ENCODE measurements at regions not wholly inside any gene's neighbourhood (a gene's known extent, or its start where the extent isn't known, plus 50 kb on each side); places are given as distances from the start of the nearest gene placed in this dataset.

GRCh38 chr14:66078006-66078405 lies 408.2 kb upstream of the CCDC196 start:
- Histone ChIP-seq H3K27ac (ENCODE audit: low read depth in 1 of 3, low read length in 2 of 3) (no peak overlapping the region), H3K4me3 (ENCODE audit: low read depth in 1 of 3, low read length in 3 of 3) (no peak overlapping the region), H3K27me3 (ENCODE audit: control insufficient read depth in 3 of 3, insufficient read depth in 3 of 3, low read length in 3 of 3) (no peaks in the 10 kb centered on the region), H3K36me3 (ENCODE audit: control insufficient read depth in 3 of 3, insufficient read depth in 2 of 3, low read depth in 1 of 3, low read length in 3 of 3) (no peaks in the 10 kb centered on the region), H3K9me3 (ENCODE audit: control insufficient read depth in 2 of 2, insufficient read depth in 1 of 2, low read depth in 1 of 2, low read length in 1 of 2) (no peaks in the 10 kb centered on the region), H3K4me1 (ENCODE audit: control insufficient read depth in 3 of 3, insufficient read depth in 2 of 3, low read depth in 1 of 3, low read length in 2 of 3) (no peaks in the 10 kb centered on the region)
- no peak for DNase-seq
- FAIRE-seq: no peak
- 65 to 79% (median 70%) methylated on average over 5 of the region's 5 CpGs for WGBS, 3 donors

- 49 to 81% (median 68%) methylated on average over 6 of the region's 6 CpGs for WGBS, 3 donors
- Histone ChIP-seq H3K36me3 (ENCODE audit: control insufficient read depth in 3 of 3, insufficient read depth in 2 of 3, low read depth in 1 of 3, low read length in 3 of 3) (no peaks in the 10 kb centered on the region), H3K4me1 (ENCODE audit: control insufficient read depth in 3 of 3, insufficient read depth in 2 of 3, low read depth in 1 of 3, low read length in 2 of 3) (peaks cover 0 to 1% (median 0%) of the 10 kb centered on the region in 3 donors), H3K4me3 (ENCODE audit: low read depth in 1 of 3, low read length in 3 of 3) (no peak overlapping the region), H3K27ac (ENCODE audit: low read depth in 1 of 3, low read length in 2 of 3) (no peak overlapping the region), H3K9me3 (ENCODE audit: control insufficient read depth in 2 of 2, insufficient read depth in 1 of 2, low read depth in 1 of 2, low read length in 1 of 2) (no peaks in the 10 kb centered on the region), H3K27me3 (ENCODE audit: control insufficient read depth in 3 of 3, insufficient read depth in 3 of 3, low read length in 3 of 3) (no peaks in the 10 kb centered on the region)
- FAIRE-seq (no peak), DNase-seq (peak in 1 of 2 donors; percentile 9)
Measured at GRCh38 chr14:66081594-66082376, 404.4 kb upstream of the CCDC196 start.

- Histone ChIP-seq H3K27ac (ENCODE audit: low read depth in 1 of 3, low read length in 2 of 3) (no peak overlapping the region), H3K4me1 (ENCODE audit: control insufficient read depth in 3 of 3, insufficient read depth in 2 of 3, low read depth in 1 of 3, low read length in 2 of 3) (peaks cover 0 to 1% (median 0%) of the 10 kb centered on the region in 3 donors), H3K4me3 (ENCODE audit: low read depth in 1 of 3, low read length in 3 of 3) (no peak overlapping the region), H3K9me3 (ENCODE audit: control insufficient read depth in 2 of 2, insufficient read depth in 1 of 2, low read depth in 1 of 2, low read length in 1 of 2) (no peaks in the 10 kb centered on the region), H3K36me3 (ENCODE audit: control insufficient read depth in 3 of 3, insufficient read depth in 2 of 3, low read depth in 1 of 3, low read length in 3 of 3) (no peaks in the 10 kb centered on the region), H3K27me3 (ENCODE audit: control insufficient read depth in 3 of 3, insufficient read depth in 3 of 3, low read length in 3 of 3) (no peaks in the 10 kb centered on the region)
- DNase-seq (no peak), FAIRE-seq (no peak)
- 55 to 75% (median 69%) methylated on average over 4 of the region's 4 CpGs for WGBS, 3 donors
Measured at GRCh38 chr14:66085224-66085623, 400.9 kb upstream of the CCDC196 start.

GRCh38 chr14:66085665-66086064 lies 400.5 kb upstream of the CCDC196 start:
- WGBS, 3 donors: 31 to 74% (median 52%) methylated on average over 8 of the region's 8 CpGs
- no peak for FAIRE-seq
- no peaks in the 10 kb centered on the region for H3K9me3 ChIP-seq (ENCODE audit: control insufficient read depth in 2 of 2, insufficient read depth in 1 of 2, low read depth in 1 of 2, low read length in 1 of 2)

GRCh38 chr14:66087231-66087630 lies 398.9 kb upstream of the CCDC196 start:
- no peak for FAIRE-seq
- no peaks in the 10 kb centered on the region for H3K27me3 ChIP-seq (ENCODE audit: control insufficient read depth in 3 of 3, insufficient read depth in 3 of 3, low read length in 3 of 3)
- DNase-seq: no peak
- peaks cover 0 to 1% (median 0%) of the 10 kb centered on the region in 3 donors for H3K4me1 ChIP-seq (ENCODE audit: control insufficient read depth in 3 of 3, insufficient read depth in 2 of 3, low read depth in 1 of 3, low read length in 2 of 3)
- H3K27ac ChIP-seq (ENCODE audit: low read depth in 1 of 3, low read length in 2 of 3): no peak overlapping the region
- 48 to 71% (median 57%) methylated on average over 4 of the region's 4 CpGs for WGBS, 3 donors
- no peaks in the 10 kb centered on the region for H3K36me3 ChIP-seq (ENCODE audit: control insufficient read depth in 3 of 3, insufficient read depth in 2 of 3, low read depth in 1 of 3, low read length in 3 of 3)
- no peaks in the 10 kb centered on the region for H3K9me3 ChIP-seq (ENCODE audit: control insufficient read depth in 2 of 2, insufficient read depth in 1 of 2, low read depth in 1 of 2, low read length in 1 of 2)
- H3K4me3 ChIP-seq (ENCODE audit: low read depth in 1 of 3, low read length in 3 of 3): no peak overlapping the region

More at GRCh38 chr14:66085665-66086064, 400.5 kb upstream of the CCDC196 start:
- DNase-seq: peak in 1 of 2 donors; percentile 7
- H3K27me3 ChIP-seq (ENCODE audit: control insufficient read depth in 3 of 3, insufficient read depth in 3 of 3, low read length in 3 of 3): no peaks in the 10 kb centered on the region
- peaks cover 0 to 1% (median 0%) of the 10 kb centered on the region in 3 donors for H3K4me1 ChIP-seq (ENCODE audit: control insufficient read depth in 3 of 3, insufficient read depth in 2 of 3, low read depth in 1 of 3, low read length in 2 of 3)
- H3K36me3 ChIP-seq (ENCODE audit: control insufficient read depth in 3 of 3, insufficient read depth in 2 of 3, low read depth in 1 of 3, low read length in 3 of 3): no peaks in the 10 kb centered on the region
- H3K27ac ChIP-seq (ENCODE audit: low read depth in 1 of 3, low read length in 2 of 3): no peak overlapping the region
- no peak overlapping the region for H3K4me3 ChIP-seq (ENCODE audit: low read depth in 1 of 3, low read length in 3 of 3)

- FAIRE-seq (no peak), DNase-seq (no peak)
- H3K4me1 ChIP-seq (ENCODE audit: control insufficient read depth in 3 of 3, insufficient read depth in 2 of 3, low read depth in 1 of 3, low read length in 2 of 3): peaks cover 0 to 1% (median 0%) of the 10 kb centered on the region in 3 donors
- 62 to 69% (median 65%) methylated on average over 3 of the region's 3 CpGs for WGBS, 3 donors
- no peak overlapping the region for H3K27ac ChIP-seq (ENCODE audit: low read depth in 1 of 3, low read length in 2 of 3)
- no peaks in the 10 kb centered on the region for H3K27me3 ChIP-seq (ENCODE audit: control insufficient read depth in 3 of 3, insufficient read depth in 3 of 3, low read length in 3 of 3)
- H3K36me3 ChIP-seq (ENCODE audit: control insufficient read depth in 3 of 3, insufficient read depth in 2 of 3, low read depth in 1 of 3, low read length in 3 of 3): no peaks in the 10 kb centered on the region
- no peak overlapping the region for H3K4me3 ChIP-seq (ENCODE audit: low read depth in 1 of 3, low read length in 3 of 3)
- peaks cover 0 to 4% of the 10 kb centered on the region in 2 donors for H3K9me3 ChIP-seq (ENCODE audit: control insufficient read depth in 2 of 2, insufficient read depth in 1 of 2, low read depth in 1 of 2, low read length in 1 of 2)
Measured at GRCh38 chr14:66088656-66089055, 397.5 kb upstream of the CCDC196 start.

GRCh38 chr14:66092206-66092605 lies 394.0 kb upstream of the CCDC196 start:
- Histone ChIP-seq H3K27me3 (ENCODE audit: control insufficient read depth in 3 of 3, insufficient read depth in 3 of 3, low read length in 3 of 3) (no peaks in the 10 kb centered on the region), H3K4me3 (ENCODE audit: low read depth in 1 of 3, low read length in 3 of 3) (no peak overlapping the region), H3K9me3 (ENCODE audit: control insufficient read depth in 2 of 2, insufficient read depth in 1 of 2, low read depth in 1 of 2, low read length in 1 of 2) (peaks cover 0 to 4% of the 10 kb centered on the region in 2 donors), H3K27ac (ENCODE audit: low read depth in 1 of 3, low read length in 2 of 3) (no peak overlapping the region), H3K4me1 (ENCODE audit: control insufficient read depth in 3 of 3, insufficient read depth in 2 of 3, low read depth in 1 of 3, low read length in 2 of 3) (no peaks in the 10 kb centered on the region), H3K36me3 (ENCODE audit: control insufficient read depth in 3 of 3, insufficient read depth in 2 of 3, low read depth in 1 of 3, low read length in 3 of 3) (no peaks in the 10 kb centered on the region)
- WGBS, 3 donors: 87 to 100% (median 89%) methylated on average over 1 of the region's 1 CpG
- DNase-seq (no peak), FAIRE-seq (no peak)

- DNase-seq (no peak), FAIRE-seq (no peak)
- no peaks in the 10 kb centered on the region for H3K27me3 ChIP-seq (ENCODE audit: control insufficient read depth in 3 of 3, insufficient read depth in 3 of 3, low read length in 3 of 3)
- peaks cover 0 to 4% of the 10 kb centered on the region in 2 donors for H3K9me3 ChIP-seq (ENCODE audit: control insufficient read depth in 2 of 2, insufficient read depth in 1 of 2, low read depth in 1 of 2, low read length in 1 of 2)
- H3K36me3 ChIP-seq (ENCODE audit: control insufficient read depth in 3 of 3, insufficient read depth in 2 of 3, low read depth in 1 of 3, low read length in 3 of 3): no peaks in the 10 kb centered on the region
- 94 to 96% (median 95%) methylated on average over 12 of the region's 12 CpGs for WGBS, 3 donors
- no peak overlapping the region for H3K4me3 ChIP-seq (ENCODE audit: low read depth in 1 of 3, low read length in 3 of 3)
- H3K4me1 ChIP-seq (ENCODE audit: control insufficient read depth in 3 of 3, insufficient read depth in 2 of 3, low read depth in 1 of 3, low read length in 2 of 3): no peaks in the 10 kb centered on the region
- H3K27ac ChIP-seq (ENCODE audit: low read depth in 1 of 3, low read length in 2 of 3): no peak overlapping the region
Measured at GRCh38 chr14:66092748-66093147, 393.4 kb upstream of the CCDC196 start.
